Endodermal cell (in vitro differentiated cells): ENCODE measurements at regions not wholly inside any gene's neighbourhood (a gene's known extent, or its start where the extent isn't known, plus 50 kb on each side); places are given as distances from the start of the nearest gene placed in this dataset.

ENCODE experiments used
- DNase-seq: peaks from one replicate; pipeline ENCODE4 v3.0.0-alpha.2; 2017
- H3K27ac ChIP-seq: 2 replicates; pipeline ENCODE4 v1.5.1; 2013; ENCODE audit warnings: mild to moderate bottlenecking, low read depth, low read length, moderate library complexity
- H3K27me3 ChIP-seq: 2 replicates; pipeline ENCODE4 v1.6.1; 2013; ENCODE audit warnings: mild to moderate bottlenecking, low read length, moderate library complexity; ENCODE audit not compliant: insufficient read depth, control insufficient read depth, poor library complexity, severe bottlenecking
- H3K36me3 ChIP-seq: 2 replicates; pipeline ENCODE4 v1.7.0; 2013; ENCODE audit warnings: mild to moderate bottlenecking, low read length, moderate library complexity; ENCODE audit not compliant: control insufficient read depth, insufficient read depth
- H3K4me1 ChIP-seq: one replicate; pipeline ENCODE4 v1.7.0; 2013; ENCODE audit warnings: low read length; ENCODE audit not compliant: control insufficient read depth, insufficient read depth
- H3K4me3 ChIP-seq: 2 replicates; pipeline ENCODE4 v1.5.1; 2013; ENCODE audit warnings: mild to moderate bottlenecking, low read length, moderate library complexity
- H3K9ac ChIP-seq: 2 replicates; pipeline ENCODE4 v1.6.1; 2013; ENCODE audit warnings: mild to moderate bottlenecking, low read length, moderate library complexity; ENCODE audit not compliant: poor library complexity, severe bottlenecking; ENCODE audit errors: extremely low read depth
- H3K9me3 ChIP-seq: 2 replicates; pipeline ENCODE4 v1.6.1; 2013; ENCODE audit warnings: mild to moderate bottlenecking, low read length, moderate library complexity; ENCODE audit not compliant: control insufficient read depth
- H3K27ac Mint-ChIP-seq: 2 replicates; pipeline ENCODE4 v1.8.0; 2020; ENCODE audit warnings: mixed read lengths
- H3K27me3 Mint-ChIP-seq: 2 replicates; pipeline ENCODE4 v1.8.0; 2021; ENCODE audit warnings: mild to moderate bottlenecking, mixed read lengths; ENCODE audit not compliant: insufficient read depth
- H3K36me3 Mint-ChIP-seq: 2 replicates; pipeline ENCODE4 v1.8.0; 2020; ENCODE audit warnings: low read depth, mixed read lengths
- H3K4me1 Mint-ChIP-seq: 2 replicates; pipeline ENCODE4 v1.8.0; 2020; ENCODE audit warnings: mixed read lengths
- H3K4me3 Mint-ChIP-seq: 2 replicates; pipeline ENCODE4 v1.8.0; 2020; ENCODE audit warnings: mild to moderate bottlenecking, moderate library complexity, mixed read lengths
- H3K9me3 Mint-ChIP-seq: 2 replicates; pipeline ENCODE4 v1.8.0; 2020; ENCODE audit warnings: mild to moderate bottlenecking, mixed read lengths
- CTCF ChIP-seq: fragments of 200-600 bp; sonication (generic); conservative IDR thresholded peaks from 2 replicates; pipeline ENCODE4 v1.5.0; 2021; ENCODE audit warnings: antibody characterized with exemption, mild to moderate bottlenecking
- WGBS, 2 experiments: methylation state at CpG; one replicate each; pipeline versions ENCODE4 v1.1.5 to v1.1.7; 2013; ENCODE audit warnings: missing lambda C conversion rate in 2 of 2, mixed read lengths in 1 of 2; ENCODE audit not compliant: insufficient coverage in 1 of 2, insufficient read length in 1 of 2; 5-methylcytosine and 5-hydroxymethylcytosine counted together

GRCh38 chr20:39163993-39164392 lies 201.8 kb downstream of the DHX35 start:
- TF ChIP-seq CTCF = no peak
- H3K9ac ChIP-seq = no peak overlapping the region
- Mint-ChIP-seq H3K36me3 (no peaks in the 10 kb centered on the region), H3K27ac (no peak overlapping the region), H3K9me3 (no peaks in the 10 kb centered on the region), H3K27me3 (peaks cover 6% of the 10 kb centered on the region), H3K4me3 (no peak overlapping the region), H3K4me1 (no peaks in the 10 kb centered on the region)
- WGBS, 2 experiments = 94 to 100% methylated on average over 1 of the region's 1 CpG
- no peaks in the 10 kb centered on the region for H3K4me1 ChIP-seq
- H3K27ac ChIP-seq = no peak overlapping the region
- DNase-seq = no peak
- H3K9me3 ChIP-seq = no peaks in the 10 kb centered on the region
- no peaks in the 10 kb centered on the region for H3K36me3 ChIP-seq
- H3K4me3 ChIP-seq = no peak overlapping the region
- peaks cover 16% of the 10 kb centered on the region for H3K27me3 ChIP-seq

- Histone ChIP-seq H3K36me3 (no peaks in the 10 kb centered on the region), H3K4me3 (no peak overlapping the region), H3K27ac (no peak overlapping the region), H3K9ac (no peak overlapping the region), H3K4me1 (no peaks in the 10 kb centered on the region), H3K27me3 (peaks cover 8% of the 10 kb centered on the region), H3K9me3 (no peaks in the 10 kb centered on the region)
- TF ChIP-seq CTCF = no peak
- H3K27me3 Mint-ChIP-seq = peaks cover 4% of the 10 kb centered on the region
- no peak overlapping the region for H3K27ac Mint-ChIP-seq
- no peaks in the 10 kb centered on the region for H3K4me1 Mint-ChIP-seq
- H3K9me3 Mint-ChIP-seq = no peaks in the 10 kb centered on the region
- no peak for DNase-seq
- H3K4me3 Mint-ChIP-seq = no peak overlapping the region
- WGBS, 2 experiments = no CpG with 5 or more reads among the region's 1 CpG
- no peaks in the 10 kb centered on the region for H3K36me3 Mint-ChIP-seq
These were observed 199.8 kb downstream of the DHX35 start for GRCh38 chr20:39161900-39162299.

- Histone ChIP-seq H3K9me3 (no peaks in the 10 kb centered on the region), H3K27me3 (peaks cover 8% of the 10 kb centered on the region), H3K9ac (no peak overlapping the region), H3K4me3 (no peak overlapping the region), H3K4me1 (no peaks in the 10 kb centered on the region), H3K36me3 (no peaks in the 10 kb centered on the region), H3K27ac (peak overlapping the region; percentile 40)
- 82 to 89% methylated on average over 4 to 12 of the region's 12 CpGs for WGBS, 2 experiments
- Mint-ChIP-seq H3K4me1 (no peaks in the 10 kb centered on the region), H3K27ac (no peak overlapping the region), H3K9me3 (no peaks in the 10 kb centered on the region), H3K4me3 (no peak overlapping the region), H3K27me3 (peaks cover 4% of the 10 kb centered on the region), H3K36me3 (no peaks in the 10 kb centered on the region)
- no peak for TF ChIP-seq CTCF
- no peak for DNase-seq
These were observed 193.8 kb downstream of the DHX35 start for GRCh38 chr20:39155971-39156370.
